GM20000 (cell line): ENCODE measurements at regions not wholly inside any gene's neighbourhood (a gene's known extent, or its start where the extent isn't known, plus 50 kb on each side); places are given as distances from the start of the nearest gene placed in this dataset.

Experiments
- DNase-seq: peaks from one replicate; pipeline ENCODE4 v3.0.0; 2012; ENCODE audit warnings: low spot score
- CTCF ChIP-seq: IDR thresholded peaks from 2 replicates; pipeline ENCODE4 v1.5.1; 2012; ENCODE audit warnings: mild to moderate bottlenecking, control low read depth; ENCODE audit errors: extremely low read depth, missing control alignments

- TF ChIP-seq CTCF = no peak
- DNase-seq = no peak
These were observed 665.8 kb upstream of the ZEB2 start for GRCh38 chr2:145185696-145186095.

GRCh38 chr2:145184741-145185651 is 665.1 kb upstream of the ZEB2 start:
- DNase-seq = no peak
- no peak for TF ChIP-seq CTCF

GRCh38 chr2:145169285-145169684 is 649.4 kb upstream of the ZEB2 start:
- no peak for TF ChIP-seq CTCF
- no peak for DNase-seq

GRCh38 chr2:145168091-145168490 is 648.2 kb upstream of the ZEB2 start:
- TF ChIP-seq CTCF = no peak

GRCh38 chr2:145166731-145167302 is 646.9 kb upstream of the ZEB2 start:
- TF ChIP-seq CTCF = no peak
- no peak for DNase-seq

More at GRCh38 chr2:145168091-145168490, 648.2 kb upstream of the ZEB2 start:
- no peak for DNase-seq

GRCh38 chr2:145161656-145162055 is 641.7 kb upstream of the ZEB2 start:
- DNase-seq = no peak
- TF ChIP-seq CTCF = no peak

GRCh38 chr2:145160855-145161254 is 640.9 kb upstream of the ZEB2 start:
- TF ChIP-seq CTCF = no peak
- DNase-seq = no peak
